NOMO-1 treated with dmso at 0.1 percent for 144 hours (cell line): ENCODE measurements at regions not wholly inside any gene's neighbourhood (a gene's known extent, or its start where the extent isn't known, plus 50 kb on each side); places are given as distances from the start of the nearest gene placed in this dataset.
"Not testable (repeated sequence)": the region's sequence is repeated elsewhere in the genome, so short reads cannot be mapped to it uniquely, and the experiment has no call there.

ENCODE experiments used
- DNase-seq: peaks from one replicate; lab custom pipeline; 2025; ENCODE audit not compliant: unreplicated experiment; lab: John Stamatoyannopoulos, UW

- DNase-seq = no peak
These were observed 774.4 kb downstream of the SI start for GRCh38 chr3:164303894-164304293.

GRCh38 chr3:164302622-164303021, 775.7 kb downstream of the SI start:
- DNase-seq = no peak

GRCh38 chr3:164291486-164291885, 786.8 kb downstream of the SI start:
- not testable (repeated sequence) for DNase-seq

GRCh38 chr3:164278550-164278949, 799.7 kb downstream of the SI start:
- DNase-seq = no peak

- DNase-seq = no peak
These were observed 811.2 kb downstream of the SI start for GRCh38 chr3:164267053-164267452.

GRCh38 chr3:164250923-164251322, 827.4 kb downstream of the SI start:
- DNase-seq = no peak

GRCh38 chr3:164236851-164237250, 841.4 kb downstream of the SI start:
- DNase-seq = no peak

- no peak for DNase-seq
These were observed 842.8 kb downstream of the SI start for GRCh38 chr3:164235289-164236028.

- no peak for DNase-seq
These were observed 844.3 kb downstream of the SI start for GRCh38 chr3:164233951-164234350.

GRCh38 chr3:164231718-164232117, 846.6 kb downstream of the SI start:
- DNase-seq = no peak

- DNase-seq = no peak
These were observed 847.8 kb downstream of the SI start for GRCh38 chr3:164230385-164231094.

GRCh38 chr3:164224126-164224525, 854.2 kb downstream of the SI start:
- no peak for DNase-seq

GRCh38 chr3:164222197-164222596, 856.1 kb downstream of the SI start:
- no peak for DNase-seq

GRCh38 chr3:164221297-164221696, 857.0 kb downstream of the SI start:
- no peak for DNase-seq

- no peak for DNase-seq
These were observed 868.9 kb downstream of the SI start for GRCh38 chr3:164209363-164209762.

GRCh38 chr3:164208821-164209220, 869.5 kb downstream of the SI start:
- no peak for DNase-seq

GRCh38 chr3:164208048-164208447, 870.2 kb downstream of the SI start:
- no peak for DNase-seq

GRCh38 chr3:164200053-164200823, 878.1 kb downstream of the SI start:
- no peak for DNase-seq

- no peak for DNase-seq
These were observed 881.8 kb downstream of the SI start for GRCh38 chr3:164196477-164196876.

GRCh38 chr3:164194842-164195241, 883.5 kb downstream of the SI start:
- DNase-seq = no peak

GRCh38 chr3:164192974-164193373, 885.3 kb downstream of the SI start:
- no peak for DNase-seq

GRCh38 chr3:164190566-164190965, 887.7 kb downstream of the SI start:
- no peak for DNase-seq
